ENCODE measurements at regions not wholly inside any gene's neighbourhood (a gene's known extent, or its start where the extent isn't known, plus 50 kb on each side); places are given as distances from the start of the nearest gene placed in this dataset.

DNA sequence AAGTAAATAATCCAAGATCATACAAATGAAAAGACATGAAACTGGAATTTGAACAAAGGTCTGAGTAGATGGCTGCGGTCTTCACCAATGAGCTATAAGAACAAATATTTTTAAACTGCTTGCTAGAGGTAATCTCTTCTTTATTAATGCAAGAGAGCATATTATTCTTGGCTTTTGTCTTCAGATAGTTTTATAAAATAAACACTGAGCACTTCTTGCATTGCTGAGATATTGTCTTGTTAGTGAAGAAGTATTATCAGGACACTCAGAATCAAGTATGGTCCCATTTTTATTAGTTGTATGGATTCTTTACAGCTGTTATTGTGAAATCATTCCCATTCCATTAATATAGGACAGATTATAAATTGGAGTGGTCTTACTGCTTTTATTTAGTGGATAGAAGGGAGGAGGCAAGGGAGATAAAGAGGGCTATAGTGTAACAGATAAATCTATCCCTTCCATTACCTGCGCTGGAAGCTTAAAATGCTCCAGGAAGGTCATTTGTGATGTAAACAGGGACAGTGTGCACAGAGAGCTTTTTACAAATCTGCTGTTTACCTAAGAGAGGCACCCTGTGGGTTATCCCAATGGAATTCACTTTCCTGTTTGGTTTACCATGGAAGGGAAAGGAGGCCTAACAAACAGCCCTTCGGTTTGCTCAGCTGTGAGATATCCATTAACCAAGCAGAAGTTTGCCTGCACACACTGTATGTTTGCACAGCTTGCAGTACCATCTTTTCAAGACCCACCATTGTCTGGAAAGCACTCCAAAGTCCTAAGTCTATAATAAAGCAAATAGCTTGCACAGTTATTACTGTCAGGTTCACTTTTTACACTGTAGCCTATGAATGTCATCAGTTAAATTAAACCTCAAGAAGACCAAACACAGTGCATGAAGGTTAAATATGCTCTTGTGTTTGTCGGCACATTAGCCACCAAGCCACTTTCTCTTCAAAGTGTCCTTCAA is 347.7 kb upstream of the TGFBR2 start:
- no peak for TF ChIP-seq EZH2 (IDR thresholded peaks at IDR 0.05; ENCODE audit: low read length, missing control alignments)
- TF ChIP-seq, protein P1, sequence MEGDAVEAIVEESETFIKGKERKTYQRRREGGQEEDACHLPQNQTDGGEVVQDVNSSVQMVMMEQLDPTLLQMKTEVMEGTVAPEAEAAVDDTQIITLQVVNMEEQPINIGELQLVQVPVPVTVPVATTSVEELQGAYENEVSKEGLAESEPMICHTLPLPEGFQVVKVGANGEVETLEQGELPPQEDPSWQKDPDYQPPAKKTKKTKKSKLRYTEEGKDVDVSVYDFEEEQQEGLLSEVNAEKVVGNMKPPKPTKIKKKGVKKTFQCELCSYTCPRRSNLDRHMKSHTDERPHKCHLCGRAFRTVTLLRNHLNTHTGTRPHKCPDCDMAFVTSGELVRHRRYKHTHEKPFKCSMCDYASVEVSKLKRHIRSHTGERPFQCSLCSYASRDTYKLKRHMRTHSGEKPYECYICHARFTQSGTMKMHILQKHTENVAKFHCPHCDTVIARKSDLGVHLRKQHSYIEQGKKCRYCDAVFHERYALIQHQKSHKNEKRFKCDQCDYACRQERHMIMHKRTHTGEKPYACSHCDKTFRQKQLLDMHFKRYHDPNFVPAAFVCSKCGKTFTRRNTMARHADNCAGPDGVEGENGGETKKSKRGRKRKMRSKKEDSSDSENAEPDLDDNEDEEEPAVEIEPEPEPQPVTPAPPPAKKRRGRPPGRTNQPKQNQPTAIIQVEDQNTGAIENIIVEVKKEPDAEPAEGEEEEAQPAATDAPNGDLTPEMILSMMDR (conservative IDR thresholded peaks at IDR 0.05 in 1 of 2, IDR thresholded peaks at IDR 0.05 in 1 of 2; ENCODE audit: low read depth in 1 of 2, low read length in 2 of 2): no peak

Data from fibroblast of lung (primary cell).